IPS DF 6.9 (cell line): ENCODE measurements at regions not wholly inside any gene's neighbourhood (a gene's known extent, or its start where the extent isn't known, plus 50 kb on each side); places are given as distances from the start of the nearest gene placed in this dataset.
"Not testable (repeated sequence)": the region's sequence is repeated elsewhere in the genome, so short reads cannot be mapped to it uniquely, and the experiment has no call there.

Experiments
- DNase-seq: peaks from one replicate; pipeline ENCODE4 v3.0.0-alpha.2; 2013; ENCODE audit warnings: low read depth, low spot score
- H3K27ac ChIP-seq: one replicate; pipeline ENCODE4 v1.5.1; 2013; ENCODE audit warnings: low read length, control low read depth
- H3K27me3 ChIP-seq: 2 replicates; pipeline ENCODE4 v1.6.1; 2013; ENCODE audit warnings: mild to moderate bottlenecking, low read length; ENCODE audit not compliant: control insufficient read depth, insufficient read depth
- H3K36me3 ChIP-seq: 2 replicates; pipeline ENCODE4 v1.6.1; 2013; ENCODE audit warnings: low read length; ENCODE audit not compliant: control insufficient read depth, insufficient read depth
- H3K4me1 ChIP-seq: 2 replicates; pipeline ENCODE4 v1.6.1; 2013; ENCODE audit warnings: low read length; ENCODE audit not compliant: control insufficient read depth, insufficient read depth
- H3K4me3 ChIP-seq: 2 replicates; pipeline ENCODE4 v1.5.1; 2013; ENCODE audit warnings: mild to moderate bottlenecking, low read length
- H3K9me3 ChIP-seq: 2 replicates; pipeline ENCODE4 v1.6.1; 2013; ENCODE audit warnings: low read length, inconsistent platforms; ENCODE audit not compliant: control insufficient read depth, insufficient read depth
- WGBS: extraction: QIAGEN DNeasy Blood & Tissue Kit; methylation state at CpG from one replicate; pipeline ENCODE4 v1.1.7; 2013; ENCODE audit warnings: mixed read lengths, missing lambda C conversion rate; ENCODE audit not compliant: insufficient read length, insufficient coverage; 5-methylcytosine and 5-hydroxymethylcytosine counted together

GRCh38 chr13:44147233-44147632, 226.4 kb upstream of the SERP2 start:
- WGBS, result no CpG with 5 or more reads among the region's 2 CpGs
- no peaks in the 10 kb centered on the region for H3K9me3 ChIP-seq
- H3K4me3 ChIP-seq, result no peak overlapping the region
- H3K27me3 ChIP-seq, result no peaks in the 10 kb centered on the region; the same call in 1 of the 2 replicates
- no peak for DNase-seq
- H3K4me1 ChIP-seq, result no peaks in the 10 kb centered on the region
- H3K36me3 ChIP-seq, result no peaks in the 10 kb centered on the region
- H3K27ac ChIP-seq, result no peak overlapping the region

DNA sequence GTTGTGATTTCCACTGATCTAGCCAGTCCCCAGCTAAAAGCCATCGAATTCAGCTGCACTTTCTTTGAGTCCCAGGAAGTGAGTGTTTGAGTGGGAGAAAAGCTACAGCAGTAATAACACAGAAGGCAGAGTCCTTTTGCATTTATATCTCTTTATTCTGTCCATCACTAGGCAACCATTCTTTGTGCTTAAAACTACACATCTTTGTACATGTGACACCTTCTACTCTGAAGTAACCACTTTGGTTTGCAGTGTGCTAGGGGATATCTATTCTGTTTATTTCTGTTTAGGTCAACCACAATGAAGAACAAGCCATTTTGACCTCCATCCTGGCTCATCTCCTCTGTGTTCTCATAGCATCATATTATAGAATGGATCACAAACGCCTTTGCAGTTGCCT, 226.0 kb upstream of the SERP2 start:
- WGBS, result no CpG with 5 or more reads among the region's 2 CpGs
- Histone ChIP-seq H3K36me3 (no peaks in the 10 kb centered on the region), H3K4me3 (no peak overlapping the region), H3K9me3 (no peaks in the 10 kb centered on the region), H3K27me3 (no peaks in the 10 kb centered on the region; the same call in 1 of the 2 replicates), H3K27ac (no peak overlapping the region), H3K4me1 (no peaks in the 10 kb centered on the region)
- no peak for DNase-seq

DNA sequence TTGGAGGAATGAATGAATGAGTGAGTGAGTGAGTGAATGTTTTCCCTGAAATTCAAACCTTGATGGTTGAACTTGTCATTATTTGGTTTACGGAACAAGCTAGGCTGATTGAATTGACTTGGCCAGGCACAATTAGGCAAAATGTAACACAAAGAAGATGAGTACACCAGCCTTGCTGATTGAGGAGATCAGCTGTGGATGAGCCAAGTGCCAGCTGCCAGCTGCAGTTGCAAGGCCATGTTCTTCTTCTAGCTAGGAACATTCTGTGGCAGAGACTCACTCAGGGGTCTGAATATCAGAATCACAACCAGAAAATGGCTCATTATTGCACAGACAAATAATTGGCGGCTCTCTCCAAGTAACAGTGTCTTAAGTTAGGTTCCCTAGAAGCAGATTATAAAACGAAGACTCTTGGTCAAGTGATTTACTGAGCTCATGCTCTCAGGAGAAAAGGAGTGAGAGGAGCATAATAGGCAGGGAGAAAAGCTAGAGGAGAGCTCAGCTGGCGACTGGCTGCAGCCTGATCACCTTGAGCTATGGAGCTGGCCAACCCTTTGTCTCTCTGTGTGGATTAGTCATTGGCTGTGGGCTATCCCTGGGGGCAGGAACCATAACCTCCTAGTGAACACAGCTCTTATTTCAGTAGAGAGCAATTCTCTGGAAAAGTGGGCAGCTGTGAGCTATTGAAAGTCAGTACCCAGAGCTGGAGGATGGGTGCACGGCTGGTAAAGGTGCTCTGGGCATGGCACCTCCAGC, 225.3 kb upstream of the SERP2 start:
- no CpG with 5 or more reads among the region's 5 CpGs for WGBS
- DNase-seq, result no peak
- H3K9me3 ChIP-seq, result no peaks in the 10 kb centered on the region
- H3K4me1 ChIP-seq, result no peaks in the 10 kb centered on the region
- H3K27me3 ChIP-seq, result no peaks in the 10 kb centered on the region; the same call in 1 of the 2 replicates
- H3K4me3 ChIP-seq, result no peak overlapping the region
- no peaks in the 10 kb centered on the region for H3K36me3 ChIP-seq
- H3K27ac ChIP-seq, result no peak overlapping the region

- not testable (repeated sequence) for H3K4me1 ChIP-seq, DNase-seq, H3K36me3 ChIP-seq, H3K9me3 ChIP-seq, H3K27ac ChIP-seq, H3K4me3 ChIP-seq, H3K27me3 ChIP-seq
- no CpG with 5 or more reads among the region's 3 CpGs for WGBS
Observed at GRCh38 chr13:44149231-44149630, 224.4 kb upstream of the SERP2 start.

DNA sequence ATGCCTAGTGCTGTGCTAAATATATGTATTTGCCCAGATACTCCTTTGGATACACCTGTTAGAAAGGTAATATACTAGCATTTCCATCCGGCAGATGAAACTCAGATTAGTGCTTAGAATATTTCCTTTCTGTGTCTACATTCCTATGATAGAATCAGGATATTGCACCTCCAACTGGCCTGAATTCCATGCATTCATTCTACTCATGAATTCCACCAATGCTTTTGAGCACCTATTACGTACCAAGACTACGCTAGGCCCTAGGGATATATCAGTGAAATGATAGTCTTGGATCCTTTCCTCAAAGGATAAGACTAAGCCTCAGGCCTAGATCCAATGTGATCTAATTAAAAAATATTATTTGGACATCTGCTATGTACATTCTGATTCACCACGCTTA, 223.8 kb upstream of the SERP2 start:
- Histone ChIP-seq H3K27ac (no peak overlapping the region), H3K36me3 (no peaks in the 10 kb centered on the region), H3K4me3 (no peak overlapping the region), H3K4me1 (no peaks in the 10 kb centered on the region), H3K27me3 (no peaks in the 10 kb centered on the region), H3K9me3 (no peaks in the 10 kb centered on the region)
- DNase-seq, result no peak
- no CpG with 5 or more reads among the region's 4 CpGs for WGBS

DNA sequence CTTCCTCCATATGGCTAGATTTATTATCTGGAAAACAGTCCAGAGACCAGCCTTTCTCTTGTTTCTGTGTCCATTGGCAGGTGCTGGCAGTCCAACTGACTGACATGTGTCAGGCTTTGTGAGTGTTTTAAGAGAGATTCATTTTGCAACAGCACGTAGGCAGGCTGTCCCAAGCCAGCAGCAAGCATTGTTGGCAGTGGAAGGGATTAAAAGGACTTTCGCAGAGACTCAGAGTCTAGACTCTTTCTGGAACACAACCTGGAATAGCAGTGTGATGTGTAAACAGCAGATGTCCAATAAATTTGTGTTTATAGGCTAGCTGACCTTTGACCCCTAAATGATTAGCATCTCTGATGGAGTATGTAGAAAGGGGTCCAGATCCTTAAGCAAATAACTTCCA, 222.2 kb upstream of the SERP2 start:
- no peak for DNase-seq
- WGBS, result no CpG with 5 or more reads among the region's 2 CpGs
- Histone ChIP-seq H3K4me3 (no peak overlapping the region), H3K27me3 (no peaks in the 10 kb centered on the region), H3K4me1 (no peaks in the 10 kb centered on the region), H3K27ac (no peak overlapping the region), H3K9me3 (no peaks in the 10 kb centered on the region), H3K36me3 (no peaks in the 10 kb centered on the region)

GRCh38 chr13:44153496-44153895, 220.1 kb upstream of the SERP2 start:
- WGBS, result no CpG with 5 or more reads among the region's 4 CpGs
- Histone ChIP-seq H3K36me3 (no peaks in the 10 kb centered on the region), H3K4me1 (no peaks in the 10 kb centered on the region), H3K27me3 (no peaks in the 10 kb centered on the region), H3K9me3 (no peaks in the 10 kb centered on the region), H3K4me3 (no peak overlapping the region), H3K27ac (no peak overlapping the region)
- no peak for DNase-seq

DNA sequence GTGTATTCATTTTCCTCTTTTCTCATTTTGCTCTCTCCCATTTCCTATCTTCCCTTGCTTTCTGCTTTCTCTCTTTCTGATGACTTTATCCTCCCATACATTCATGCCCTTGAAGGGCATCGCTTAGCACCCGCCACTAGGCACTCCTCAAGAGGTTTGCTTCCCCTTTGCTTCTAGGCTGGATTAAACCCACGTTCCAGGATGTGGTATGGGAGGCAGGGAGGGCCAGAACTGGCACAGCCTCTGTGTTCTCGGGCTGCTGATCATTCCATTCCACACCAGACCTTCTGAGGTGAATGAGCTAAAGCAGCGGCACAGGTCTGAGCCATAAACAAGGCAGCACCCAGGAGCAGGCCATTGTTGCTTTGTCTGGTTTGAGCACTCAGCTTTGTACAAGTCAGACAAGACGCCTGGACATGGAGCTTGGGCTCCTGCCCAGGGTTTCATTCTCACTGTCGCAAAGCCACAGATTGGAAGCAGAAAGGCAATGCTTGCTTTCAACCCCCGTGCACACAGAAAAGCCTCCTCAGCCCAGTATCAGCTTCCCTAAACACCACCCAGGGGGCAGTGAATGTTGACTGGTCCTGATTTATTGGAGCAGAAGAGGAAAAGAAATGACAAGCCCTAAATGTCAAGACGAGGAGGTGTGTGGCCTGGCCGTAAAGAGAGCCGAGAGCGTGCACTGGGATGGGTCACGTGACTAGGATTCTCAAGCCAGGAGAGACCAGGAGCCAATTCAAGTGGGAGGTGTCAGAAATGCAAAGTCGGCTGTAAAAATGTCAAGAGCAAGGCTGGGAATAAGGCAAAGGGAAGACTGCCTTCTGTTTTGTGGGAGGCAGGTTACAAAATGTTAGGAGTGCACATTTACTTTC, 218.0 kb upstream of the SERP2 start:
- Histone ChIP-seq H3K36me3 (no peaks in the 10 kb centered on the region), H3K9me3 (no peaks in the 10 kb centered on the region), H3K27ac (no peak overlapping the region), H3K4me1 (no peaks in the 10 kb centered on the region), H3K27me3 (no peaks in the 10 kb centered on the region), H3K4me3 (no peak overlapping the region)
- WGBS, result no CpG with 5 or more reads among the region's 14 CpGs
- no peak for DNase-seq

DNA sequence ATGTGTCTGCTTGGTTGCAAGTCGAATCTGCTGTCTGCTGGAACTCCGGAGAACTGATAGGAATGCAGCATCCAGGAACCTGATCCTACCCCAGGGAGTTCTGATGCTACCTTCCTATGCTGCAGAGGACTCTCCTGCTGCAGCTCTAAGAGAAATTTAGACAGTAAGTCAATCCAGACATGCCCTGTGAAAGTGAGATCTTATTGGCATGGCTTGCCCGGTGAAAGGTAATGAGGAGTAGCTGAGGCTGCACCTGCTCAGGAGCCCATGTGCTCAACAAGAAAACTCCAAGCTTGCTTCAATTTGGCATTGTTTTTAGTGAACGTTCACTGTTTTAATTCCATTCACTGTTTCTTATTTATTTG, 217.3 kb upstream of the SERP2 start:
- H3K27me3 ChIP-seq, result no peaks in the 10 kb centered on the region
- DNase-seq, result no peak
- no peak overlapping the region for H3K27ac ChIP-seq
- no peaks in the 10 kb centered on the region for H3K4me1 ChIP-seq
- WGBS, result no CpG with 5 or more reads among the region's 4 CpGs
- H3K9me3 ChIP-seq, result no peaks in the 10 kb centered on the region
- no peak overlapping the region for H3K4me3 ChIP-seq
- no peaks in the 10 kb centered on the region for H3K36me3 ChIP-seq

DNA sequence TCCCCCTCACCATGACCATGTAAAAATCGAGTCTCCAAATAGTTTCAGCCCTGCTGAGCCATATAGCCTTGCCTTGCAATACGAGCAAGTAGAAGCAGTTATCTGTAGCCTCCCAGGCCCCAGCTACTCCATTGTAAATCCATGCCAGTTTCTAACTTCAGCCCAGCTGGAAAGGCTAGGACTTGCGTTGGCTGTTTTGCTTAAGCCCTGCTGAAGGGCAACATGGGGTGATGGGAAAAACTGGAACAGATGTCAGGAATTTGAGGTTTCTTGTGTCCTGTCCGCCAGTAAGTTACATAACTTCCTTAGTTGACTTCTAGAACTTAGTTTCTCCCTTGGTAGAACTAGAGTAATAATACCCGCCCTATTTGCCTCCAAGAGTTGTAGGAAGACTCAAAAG, 216.0 kb upstream of the SERP2 start:
- no peaks in the 10 kb centered on the region for H3K4me1 ChIP-seq
- H3K4me3 ChIP-seq, result no peak overlapping the region
- H3K27me3 ChIP-seq, result no peaks in the 10 kb centered on the region
- no peak overlapping the region for H3K27ac ChIP-seq
- H3K9me3 ChIP-seq, result no peaks in the 10 kb centered on the region
- H3K36me3 ChIP-seq, result no peaks in the 10 kb centered on the region
- no peak for DNase-seq
- no CpG with 5 or more reads among the region's 5 CpGs for WGBS
